ENCODE measurements at regions not wholly inside any gene's neighbourhood (a gene's known extent, or its start where the extent isn't known, plus 50 kb on each side); places are given as distances from the start of the nearest gene placed in this dataset.
"Not testable (repeated sequence)": the region's sequence is repeated elsewhere in the genome, so short reads cannot be mapped to it uniquely, and the experiment has no call there.

DNA sequence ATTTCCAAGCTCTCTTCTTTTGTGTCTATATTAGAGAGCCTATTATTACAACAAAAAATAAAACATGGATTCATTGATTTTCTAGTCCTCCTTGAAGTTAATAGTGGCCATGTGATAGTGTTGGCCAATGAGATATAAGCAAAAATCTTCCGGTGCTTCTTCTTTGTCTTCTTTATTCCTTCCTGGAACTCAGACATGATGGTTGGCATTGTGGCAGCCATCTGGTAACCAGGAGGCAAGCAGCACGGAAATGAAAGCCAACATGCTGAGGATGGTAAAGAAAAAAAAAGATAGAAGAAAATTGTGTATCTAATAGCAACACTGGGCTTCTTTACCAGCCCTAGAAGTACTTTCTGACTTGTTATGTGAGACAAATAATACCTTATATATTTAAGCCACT is 50.8 kb upstream of the SEL1L start:
- DNase-seq: no peak

DNA sequence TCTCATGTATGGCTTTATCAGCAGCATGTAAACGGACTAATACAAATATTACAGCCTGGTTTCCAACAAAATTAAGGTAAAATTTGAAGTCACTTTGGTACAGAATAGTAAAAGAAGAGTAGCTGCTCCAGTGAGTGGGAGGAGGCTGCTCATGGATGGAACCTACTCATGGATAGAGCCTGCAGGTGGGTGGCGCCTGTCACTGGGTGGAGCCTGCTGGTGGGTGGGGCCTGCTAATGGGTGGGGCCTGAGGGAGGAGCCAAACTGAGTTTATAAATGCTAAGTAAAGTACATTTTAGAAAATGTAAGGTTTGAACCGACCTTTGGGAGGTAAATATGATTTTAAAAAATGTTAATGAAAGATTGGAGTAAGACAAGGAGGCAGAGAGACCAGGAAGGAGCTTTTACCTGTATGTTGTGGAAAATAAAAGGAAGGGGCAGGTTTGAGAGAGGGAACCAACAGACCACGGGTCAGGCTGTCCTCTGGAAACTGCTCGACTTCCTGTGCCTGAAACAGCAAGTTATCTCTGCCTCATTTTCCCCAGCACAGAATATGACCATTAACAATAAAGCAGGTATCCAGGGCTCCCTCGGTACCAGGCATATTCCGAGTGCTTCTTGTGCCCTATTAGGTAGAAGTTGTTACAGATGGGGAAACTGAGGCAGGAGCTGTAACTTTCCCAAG is 55.9 kb upstream of the SEL1L start:
- DNase-seq: no peak

DNA sequence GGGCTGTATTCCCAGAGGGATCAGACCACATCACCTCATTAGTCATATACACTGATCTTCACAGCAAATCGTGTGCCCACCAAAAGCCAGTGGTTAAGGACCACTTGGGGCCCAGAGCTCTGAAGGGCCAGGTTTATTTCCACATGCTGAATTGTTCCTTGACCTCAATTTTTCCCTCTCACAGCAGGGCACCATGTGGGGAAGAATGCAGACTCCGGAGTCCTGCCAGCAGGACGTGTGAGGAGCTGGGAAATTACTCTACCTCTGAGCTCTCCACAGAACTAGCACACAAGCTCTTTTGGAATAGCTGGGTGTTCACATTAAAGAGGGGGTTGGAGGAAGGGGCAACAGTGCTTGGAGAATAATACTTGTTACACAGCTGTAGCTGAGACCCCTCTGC is 57.6 kb upstream of the SEL1L start:
- no peak for DNase-seq

DNA sequence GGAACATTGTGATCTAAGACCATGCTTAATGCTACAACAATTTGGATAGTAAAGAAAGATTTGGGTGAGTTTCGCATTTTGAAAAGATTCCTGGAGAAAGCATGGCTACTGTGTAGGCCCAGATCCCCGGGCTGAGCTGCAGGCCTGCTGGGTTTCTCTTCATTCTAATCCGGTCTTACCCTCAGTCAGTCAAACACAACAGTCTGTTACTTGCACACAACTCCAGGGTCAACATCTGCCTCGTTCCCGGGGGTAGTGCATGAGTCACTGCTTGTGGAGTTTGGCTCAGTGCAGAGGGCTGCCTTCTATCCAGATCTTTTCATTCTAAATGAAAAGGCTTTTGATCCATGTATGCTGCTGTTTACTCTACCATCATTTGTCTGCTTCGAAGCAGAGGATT is 60.4 kb upstream of the SEL1L start:
- DNase-seq: no peak

DNA sequence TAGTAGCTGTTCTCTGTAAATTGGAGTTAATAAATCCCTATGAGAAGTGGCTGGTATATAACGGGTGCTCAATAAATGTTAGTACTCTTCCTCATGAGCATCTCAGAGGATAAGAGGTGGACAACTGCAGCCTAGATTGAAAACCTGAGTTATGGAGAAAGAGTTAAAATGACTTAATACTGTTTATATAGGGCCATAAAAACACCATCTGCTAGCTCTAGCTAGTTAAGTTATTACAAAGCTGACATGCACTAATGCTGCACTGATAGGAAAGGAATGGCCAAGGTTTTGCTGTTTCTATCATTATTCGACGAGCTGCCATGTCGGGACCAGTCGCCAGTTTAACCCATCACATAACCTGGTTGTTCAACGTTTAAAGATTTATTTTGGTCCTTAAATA is 72.0 kb upstream of the SEL1L start:
- no peak for DNase-seq

DNA sequence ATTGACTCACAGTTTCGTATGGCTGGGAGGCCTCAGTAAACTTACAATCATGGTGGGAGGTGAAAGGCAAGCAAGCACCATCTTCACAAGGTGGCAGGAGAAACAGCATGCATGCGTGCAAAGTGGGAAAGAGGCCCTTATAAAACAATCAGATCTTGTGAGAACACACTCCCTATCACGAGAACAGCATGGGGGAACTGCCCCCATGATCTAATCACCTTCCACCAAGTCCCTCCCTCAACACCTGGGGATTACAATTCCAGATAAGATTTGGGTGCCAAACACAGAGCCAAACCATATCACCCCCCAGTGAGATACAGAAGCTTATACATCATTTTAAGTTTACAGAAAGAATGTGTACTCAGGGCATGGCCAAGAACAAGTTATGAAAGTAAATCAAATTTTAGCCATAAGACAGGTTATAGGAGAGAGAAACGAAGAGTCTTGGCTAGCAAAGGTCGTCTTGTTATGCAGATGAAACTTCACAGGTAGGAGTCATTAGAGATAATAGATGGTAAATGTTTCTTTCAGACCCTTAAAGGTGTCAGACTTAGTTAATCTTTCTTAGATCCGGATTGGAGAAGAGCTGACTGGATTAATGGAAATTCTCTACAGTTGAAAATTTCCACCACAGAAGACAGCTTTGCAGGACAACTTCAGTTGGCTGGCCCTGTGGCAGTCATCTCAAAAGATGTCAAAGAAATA is 79.8 kb upstream of the SEL1L start:
- DNase-seq: no peak

DNA sequence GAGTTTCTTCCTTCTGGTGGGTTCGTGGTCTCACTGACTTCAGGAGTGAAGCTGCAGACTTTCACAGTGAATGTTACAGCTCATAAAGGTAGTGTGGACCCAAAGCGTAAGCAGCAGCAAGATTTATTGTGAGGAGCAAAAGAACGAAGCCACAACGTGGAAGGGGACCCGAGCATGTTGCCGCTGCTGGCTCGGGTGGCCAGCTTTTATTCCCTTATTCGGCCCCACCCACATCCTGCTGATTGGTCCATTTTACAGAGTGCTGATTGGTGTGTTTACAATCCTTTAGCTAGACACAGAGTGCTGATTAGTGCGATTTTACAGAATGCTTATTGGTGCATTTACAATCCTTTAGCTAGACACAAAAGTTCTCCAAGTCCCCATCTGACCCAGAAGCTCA is 80.6 kb upstream of the SEL1L start:
- DNase-seq: not testable (repeated sequence)

DNA sequence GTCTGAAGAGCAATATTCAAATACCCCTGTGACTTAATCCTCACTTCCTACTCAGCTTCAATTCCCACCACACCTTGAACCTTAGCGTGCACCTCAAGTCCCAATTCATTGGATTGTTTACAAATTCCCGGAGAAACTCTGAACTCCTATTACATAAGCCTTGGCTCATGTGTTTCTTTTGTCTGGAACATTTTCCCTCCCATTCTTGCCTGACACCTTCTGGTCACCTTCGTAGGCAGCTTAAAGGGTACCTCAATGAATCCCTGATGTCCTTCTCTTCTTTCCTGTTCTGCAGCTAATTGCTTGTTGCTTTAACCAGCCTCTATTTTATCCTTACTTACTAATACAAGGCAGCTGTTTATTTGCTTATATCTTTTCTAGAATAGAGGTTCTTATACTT is 85.0 kb upstream of the SEL1L start:
- no peak for DNase-seq

DNA sequence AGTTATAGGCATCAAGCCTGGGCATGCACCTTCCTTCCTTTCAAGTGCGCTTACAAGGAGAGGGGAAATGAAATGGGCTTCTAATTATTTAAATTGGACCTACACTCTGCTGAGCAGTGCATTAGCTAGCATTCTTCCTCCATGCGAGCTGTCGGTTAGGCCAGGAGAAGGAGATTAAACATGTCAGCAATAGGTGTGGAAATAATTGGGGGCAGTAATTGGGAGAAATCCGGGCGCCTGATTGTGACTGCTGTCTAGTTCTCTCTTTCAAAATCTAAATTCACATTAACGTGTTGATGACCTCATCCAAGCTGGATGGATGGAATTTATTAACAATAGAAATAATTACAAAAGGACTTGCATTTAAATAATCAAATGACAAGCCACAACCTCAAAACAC is 86.2 kb upstream of the SEL1L start:
- no peak for DNase-seq

DNA sequence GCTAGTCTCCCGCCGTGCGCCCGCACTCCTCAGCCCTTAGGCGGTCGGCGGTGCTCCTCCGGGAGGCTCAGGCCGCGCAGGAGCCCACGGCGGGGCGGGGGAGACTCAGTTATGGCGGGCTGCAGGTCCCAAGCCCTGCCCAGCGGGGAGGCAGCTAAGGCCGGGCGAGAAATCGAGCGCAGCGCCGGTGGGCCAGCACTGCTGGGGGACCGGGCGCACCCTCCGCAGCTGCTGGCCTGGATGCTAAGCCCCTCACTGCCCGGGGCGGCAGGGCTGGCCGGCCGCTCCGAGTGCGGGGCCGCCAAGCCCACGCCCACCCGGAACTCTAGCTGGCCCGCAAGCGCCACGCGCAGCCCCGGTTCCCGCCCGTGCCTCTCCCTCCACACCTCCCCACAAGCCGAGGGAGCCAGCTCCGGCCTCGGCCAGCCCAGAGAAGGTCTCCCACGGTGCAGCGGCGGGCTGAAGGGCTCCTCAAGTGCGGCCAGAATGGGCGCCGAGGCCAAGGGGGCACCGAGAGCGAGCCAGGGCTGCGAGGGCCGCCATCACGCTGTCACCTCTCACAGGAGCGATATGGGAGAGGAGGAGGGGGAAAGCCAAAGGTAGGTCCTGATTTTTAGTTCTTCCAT is 90.2 kb upstream of the SEL1L start:
- not testable (repeated sequence) for DNase-seq

DNA sequence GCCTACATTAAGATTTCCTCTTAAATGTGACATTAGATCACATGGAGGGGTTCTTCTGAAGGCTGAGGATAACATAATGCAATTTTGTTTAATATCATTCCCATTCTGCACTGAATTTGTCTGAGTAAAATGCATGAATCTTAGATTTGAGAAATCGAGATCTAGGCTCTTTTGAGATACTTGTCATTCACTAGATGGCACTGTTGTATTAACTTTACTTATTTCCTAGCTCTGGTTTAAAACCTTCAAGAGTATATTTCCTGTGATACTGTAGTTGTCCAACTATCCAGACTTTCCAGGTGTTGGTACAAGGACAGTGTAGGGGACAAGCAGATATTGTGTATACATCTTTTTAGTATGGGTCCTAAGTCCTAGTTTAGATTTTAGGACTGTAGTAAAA is 91.7 kb upstream of the SEL1L start:
- no peak for DNase-seq

DNA sequence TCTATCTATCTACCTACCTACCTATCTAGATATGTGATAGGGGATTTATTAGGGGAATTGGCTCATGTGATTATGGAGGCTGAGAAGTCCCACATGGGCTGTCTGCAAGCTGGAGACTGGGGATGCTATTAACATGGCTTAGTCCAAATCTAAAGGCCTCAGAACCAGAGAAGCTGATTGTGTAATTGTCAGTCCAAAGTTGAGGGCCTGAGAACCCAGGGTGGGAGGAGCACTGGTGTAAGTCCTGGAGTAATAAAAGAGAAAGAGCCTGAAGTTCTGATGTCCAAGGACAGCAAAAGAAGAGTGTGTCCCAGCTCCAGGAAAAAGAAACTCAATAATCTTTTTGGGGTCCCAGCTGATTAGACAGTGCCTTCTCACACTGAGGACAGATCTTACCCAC is 98.5 kb upstream of the SEL1L start:
- no peak for DNase-seq

DNA sequence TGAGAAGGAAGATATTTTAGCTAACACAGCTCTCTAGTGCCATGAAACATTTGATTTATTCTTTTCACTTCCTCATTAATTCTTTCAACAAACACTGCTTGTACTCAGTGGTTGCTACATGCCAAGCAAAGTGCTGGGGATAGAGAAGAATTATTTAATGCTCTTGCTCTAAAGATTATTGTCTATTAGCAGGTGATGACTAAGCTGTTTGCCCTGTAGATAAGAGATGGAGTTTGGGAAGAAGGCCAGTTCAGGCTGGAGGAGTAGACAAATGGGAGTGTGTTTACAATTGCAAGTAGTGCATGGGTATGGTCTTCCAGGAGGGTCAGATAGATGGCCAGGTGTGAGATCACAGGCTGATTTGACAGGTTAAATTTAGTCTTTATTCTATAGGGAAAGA is 99.8 kb upstream of the SEL1L start:
- DNase-seq: no peak

DNA sequence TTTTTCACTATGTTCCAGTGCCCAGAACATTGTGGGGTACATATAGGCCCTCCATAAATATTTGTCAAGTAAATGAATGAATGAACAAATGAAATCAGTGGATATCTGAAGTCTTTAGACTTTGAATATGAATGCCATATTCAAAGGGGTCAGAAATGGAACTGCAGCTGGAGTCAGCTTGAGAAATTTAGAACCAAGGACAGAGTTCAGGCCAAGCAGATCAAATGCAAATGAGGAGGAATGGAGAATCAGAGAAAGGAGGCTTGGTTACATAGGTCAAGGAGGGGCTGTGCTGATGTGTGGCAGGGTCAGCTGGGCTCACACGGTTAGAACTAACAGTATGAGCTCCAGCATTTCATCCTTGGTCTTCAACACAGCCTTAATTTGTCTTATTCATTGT is 104.0 kb upstream of the SEL1L start:
- no peak for DNase-seq

DNA sequence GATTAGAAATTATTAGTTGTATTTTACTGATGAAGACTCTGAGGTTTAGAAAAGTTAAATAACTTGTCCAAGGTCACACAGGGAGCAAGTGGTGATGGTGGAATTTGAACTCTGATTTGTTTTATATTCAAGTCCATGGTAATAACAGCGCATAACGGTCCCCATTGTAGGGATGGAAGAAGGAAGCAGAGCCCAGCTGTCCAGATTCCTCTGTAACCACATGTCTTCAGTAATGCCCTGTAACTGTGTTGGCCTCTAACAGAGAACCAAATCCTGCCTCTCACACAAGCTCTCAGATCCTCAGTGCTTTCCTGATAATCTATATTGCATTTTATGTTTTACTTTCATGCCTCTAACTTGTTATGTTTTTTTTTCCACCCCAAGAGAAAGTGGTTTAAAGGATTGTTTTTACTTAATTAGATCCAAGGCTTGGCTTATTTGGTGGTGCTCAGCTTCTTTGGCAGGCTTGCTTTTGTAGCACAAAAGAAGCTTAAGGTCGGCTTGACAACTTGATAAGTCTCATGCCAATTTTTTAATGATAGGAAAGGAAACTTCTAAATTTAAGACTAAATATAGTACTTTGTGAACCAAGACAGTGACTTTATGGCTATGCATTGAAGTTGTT is 105.1 kb upstream of the SEL1L start:
- no peak for DNase-seq

DNA sequence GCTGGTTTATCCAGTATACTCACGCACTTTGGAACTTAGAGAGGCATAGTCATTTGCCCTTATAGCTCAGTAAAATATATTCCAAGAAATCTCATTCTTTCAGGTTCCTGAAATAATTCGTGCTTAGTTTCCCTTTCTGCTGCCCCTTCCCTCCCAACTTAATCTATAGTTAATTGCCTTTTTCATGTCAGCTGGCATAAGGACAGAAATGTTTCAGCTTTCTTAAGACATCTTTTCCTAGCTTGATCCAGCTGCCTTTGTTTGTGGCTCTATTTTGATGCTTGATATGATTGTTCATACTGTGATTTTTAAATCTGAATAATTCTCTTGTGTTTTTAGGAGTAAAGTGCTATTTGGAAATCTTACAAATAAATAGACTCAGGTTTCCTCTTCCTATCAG is 120.0 kb upstream of the SEL1L start:
- DNase-seq: no peak

DNA sequence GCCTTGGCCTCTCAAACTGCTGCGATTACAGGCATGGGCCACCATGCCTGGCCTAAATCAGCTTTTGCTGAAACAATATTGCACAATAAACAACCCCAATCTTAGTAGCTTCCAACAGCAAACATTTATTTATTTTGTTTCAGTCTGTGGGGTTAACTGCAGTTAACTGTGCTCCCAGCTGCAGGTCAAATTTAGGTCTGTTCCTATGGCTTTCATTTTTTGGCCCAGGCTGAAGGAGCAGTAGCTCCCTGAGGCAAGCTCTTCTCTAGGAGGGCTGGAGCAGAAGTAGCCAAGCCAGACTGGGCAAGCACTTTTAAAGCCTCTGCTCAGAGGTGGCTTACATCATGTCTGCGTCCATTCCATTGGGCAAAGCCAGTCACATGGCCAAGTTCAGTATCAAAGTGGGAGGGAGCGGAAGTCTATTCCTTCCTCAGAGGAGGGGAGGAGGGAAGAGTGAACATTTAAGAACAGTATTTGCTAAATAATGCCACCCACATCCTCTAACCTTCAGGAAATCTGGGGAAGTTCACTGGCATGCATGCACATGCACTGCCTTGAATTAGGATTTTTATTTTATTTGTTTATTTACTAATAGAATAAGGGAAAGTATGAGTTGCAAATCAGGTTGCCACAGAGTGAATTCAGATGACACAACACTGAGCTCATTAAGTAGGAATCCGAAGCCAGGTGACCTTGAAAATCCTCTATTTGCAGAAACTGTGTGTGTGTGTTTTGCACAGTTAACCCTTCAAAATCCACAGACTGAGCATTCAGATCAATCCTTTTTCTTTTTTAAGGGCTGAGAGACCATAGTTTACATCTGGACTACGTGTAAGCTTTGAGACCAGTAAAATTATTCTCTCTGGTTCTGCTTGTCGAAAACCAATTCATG is 122.0 kb upstream of the SEL1L start:
- no peak for DNase-seq

DNA sequence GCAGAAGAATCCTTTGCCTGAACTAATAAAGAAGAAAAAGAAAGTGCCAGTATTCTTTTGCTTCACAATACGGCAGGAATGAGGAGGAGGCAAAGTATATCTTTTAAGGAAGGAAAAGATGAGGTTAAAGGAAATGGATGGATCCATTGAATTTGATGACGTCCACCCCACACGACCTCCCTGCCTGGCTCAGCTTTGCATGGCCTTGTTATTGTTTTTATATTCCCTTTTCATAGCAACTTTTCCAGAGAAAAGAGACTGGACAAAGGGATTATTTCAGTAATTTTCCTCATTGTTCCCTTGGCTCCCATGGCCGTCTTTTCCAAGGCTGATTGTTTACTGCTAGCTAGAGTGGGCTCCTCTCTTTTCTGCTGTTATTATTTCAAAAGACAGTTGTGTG is 123.2 kb upstream of the SEL1L start:
- DNase-seq: no peak

DNA sequence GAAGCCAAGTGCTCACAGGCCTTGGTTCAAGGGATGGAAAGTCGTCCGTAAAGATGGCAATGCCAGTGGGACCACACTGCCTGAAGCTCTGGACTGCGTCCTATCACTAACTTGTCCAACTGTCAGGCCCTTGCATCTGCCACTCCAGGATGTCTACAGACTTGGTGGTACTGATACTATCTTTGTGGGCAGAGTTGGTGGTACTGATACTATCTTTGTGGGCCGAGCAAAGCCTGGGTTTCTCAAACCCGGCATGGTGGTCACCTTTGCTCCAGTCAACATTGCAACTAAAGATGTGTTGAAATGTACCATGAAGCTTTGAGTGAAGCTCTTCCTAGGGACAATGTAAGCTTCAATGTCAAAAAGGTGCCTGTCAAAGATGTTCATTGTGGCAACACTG is 128.4 kb upstream of the SEL1L start:
- DNase-seq: no peak

DNA sequence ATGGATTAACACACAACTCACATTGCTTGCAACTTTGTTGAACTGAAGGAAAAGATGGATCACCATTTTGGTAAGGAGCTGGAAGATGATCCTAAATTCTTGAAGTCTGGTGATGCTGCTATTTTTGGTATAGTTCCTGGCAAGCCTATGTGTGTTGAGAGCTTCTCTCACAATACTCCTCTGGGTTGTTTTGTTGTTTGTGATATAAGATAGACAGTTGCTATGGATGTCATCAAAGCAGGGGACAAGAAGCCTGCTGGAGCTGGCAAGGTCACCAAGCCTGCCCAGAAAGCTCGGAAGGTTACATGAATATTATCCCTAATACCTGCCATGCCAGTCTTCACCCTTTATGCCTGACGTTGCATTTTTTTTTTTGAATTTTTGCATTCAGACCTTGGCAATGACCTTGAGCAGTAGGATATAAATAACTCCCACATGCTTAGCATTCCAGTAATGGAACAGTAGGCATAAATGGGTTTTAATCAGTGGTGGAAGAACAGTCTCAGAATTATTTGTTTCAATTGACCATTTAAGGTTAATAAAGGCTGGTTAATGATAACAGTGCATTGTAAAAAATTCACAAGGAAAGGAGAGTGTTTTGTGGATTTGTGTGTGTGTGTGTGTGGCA is 129.0 kb upstream of the SEL1L start:
- no peak for DNase-seq

DNA sequence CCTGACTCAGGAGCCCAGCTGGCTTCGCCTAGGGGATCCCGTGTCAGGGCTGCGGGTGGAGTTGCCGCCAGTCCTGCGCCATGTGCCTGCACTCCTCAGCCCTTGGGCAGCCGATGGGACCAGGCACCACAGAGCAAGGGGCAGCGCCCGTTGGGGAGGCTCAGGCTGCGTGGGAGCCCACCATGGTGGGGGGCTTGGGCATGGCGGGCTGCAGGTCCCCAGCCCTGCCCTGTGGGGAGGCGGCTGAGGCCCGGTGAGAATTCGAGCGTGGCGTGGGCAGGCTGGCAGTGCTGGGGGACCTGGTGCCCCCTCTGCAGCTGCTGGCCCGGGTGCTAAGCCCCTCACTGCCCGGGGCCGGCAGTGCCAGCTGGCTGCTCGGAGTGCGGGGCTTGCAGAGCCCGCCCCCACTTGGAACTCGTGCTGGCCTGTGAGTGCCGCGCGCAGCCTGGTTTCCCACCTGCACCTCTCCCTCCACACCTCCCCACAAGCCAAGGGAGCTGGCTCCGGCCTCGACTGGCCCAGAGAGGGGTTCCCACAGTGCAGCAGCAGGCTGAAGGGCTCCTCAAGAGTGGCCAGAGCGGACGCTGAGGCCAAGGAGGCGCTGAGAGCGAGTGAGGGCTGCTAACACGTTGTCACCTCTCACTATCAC is 135.1 kb upstream of the SEL1L start:
- no peak for DNase-seq

DNA sequence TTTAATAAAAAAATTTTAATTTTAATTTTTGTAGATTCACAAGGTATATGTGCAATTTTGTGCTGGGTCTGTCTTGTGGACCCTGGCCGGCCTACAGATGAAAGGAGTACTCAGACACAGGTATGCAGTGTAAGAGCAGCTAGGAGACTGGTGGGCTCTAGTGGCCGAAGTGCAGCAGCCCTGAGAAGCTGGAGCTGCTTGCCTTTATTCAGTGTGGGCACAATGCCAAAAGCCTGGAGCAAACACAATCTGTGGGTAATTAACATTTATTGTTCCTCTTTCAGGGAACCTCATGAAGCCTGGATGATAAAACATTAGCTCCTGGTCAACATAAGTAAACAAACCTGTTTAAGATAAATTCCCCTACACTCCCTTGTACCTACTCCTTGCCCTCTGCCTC is 135.7 kb upstream of the SEL1L start:
- no peak for DNase-seq
